A549 (cell line): ENCODE measurements at regions not wholly inside any gene's neighbourhood (a gene's known extent, or its start where the extent isn't known, plus 50 kb on each side); places are given as distances from the start of the nearest gene placed in this dataset.

Experiments
- CEBPB ChIP-seq, 2 experiments: fragments of >200 bp in 1 of 2; sonication (Bioruptor Twin) in 1 of 2; formaldehyde crosslinking in 1 of 2; IDR thresholded peaks; 2 replicates each; pipeline ENCODE4 v1.6.1; 2012 to 2016
- EP300 ChIP-seq, 2 experiments: fragments of >200 bp; sonication (Bioruptor Twin); formaldehyde crosslinking; IDR thresholded peaks; 2 replicates in 1 of 2; 3 replicates in 1 of 2; pipeline ENCODE4 v1.6.1; 2016 to 2017
- HMGXB4 ChIP-seq: fragments of 250-450 bp; sonication (Bioruptor Pico); IDR thresholded peaks from 2 replicates; pipeline ENCODE4 v1.5.0; 2021; ENCODE audit warnings: mild to moderate bottlenecking, moderate library complexity, borderline replicate concordance
- MYC ChIP-seq: IDR thresholded peaks from 2 replicates; pipeline ENCODE4 v1.6.1; 2012; ENCODE audit warnings: mild to moderate bottlenecking, inconsistent platforms, low read length, improper control_type of control experiment, borderline replicate concordance
- POLR2A ChIP-seq: IDR thresholded peaks from 2 replicates; pipeline ENCODE4 v1.6.1; 2012; ENCODE audit warnings: mild to moderate bottlenecking, low read length
- RAD21 ChIP-seq, 2 experiments: fragments of >200 bp in 1 of 2; sonication (Bioruptor Twin) in 1 of 2; formaldehyde crosslinking in 1 of 2; IDR thresholded peaks in 1 of 2; conservative IDR thresholded peaks in 1 of 2; 2 replicates in 1 of 2; 3 replicates in 1 of 2; pipeline ENCODE4 v1.6.1; 2012 to 2018; ENCODE audit warnings: inconsistent platforms in 1 of 2
- TP53 ChIP-seq: fragments of 250-450 bp; sonication (Bioruptor Pico); IDR thresholded peaks from 2 replicates; pipeline ENCODE4 v1.5.0; 2021; ENCODE audit warnings: mild to moderate bottlenecking, moderate library complexity
- TF ChIP-seq, protein P1 (sequence below): fragments of >200 bp; sonication (Bioruptor Twin); formaldehyde crosslinking; IDR thresholded peaks from 3 replicates; pipeline ENCODE4 v1.5.1; 2016
- TF ChIP-seq, protein P2 (sequence below): fragments of 150-350 bp; IDR thresholded peaks from 2 replicates; pipeline ENCODE4 v1.6.1; 2014; ENCODE audit warnings: low read depth, mild to moderate bottlenecking, low read length

GRCh38 chr12:105841840-105842239, 296.9 kb downstream of the NUAK1 start:
- TF ChIP-seq HMGXB4 (CRISPR knock-in tag) = no peak
- TF ChIP-seq, protein P1, sequence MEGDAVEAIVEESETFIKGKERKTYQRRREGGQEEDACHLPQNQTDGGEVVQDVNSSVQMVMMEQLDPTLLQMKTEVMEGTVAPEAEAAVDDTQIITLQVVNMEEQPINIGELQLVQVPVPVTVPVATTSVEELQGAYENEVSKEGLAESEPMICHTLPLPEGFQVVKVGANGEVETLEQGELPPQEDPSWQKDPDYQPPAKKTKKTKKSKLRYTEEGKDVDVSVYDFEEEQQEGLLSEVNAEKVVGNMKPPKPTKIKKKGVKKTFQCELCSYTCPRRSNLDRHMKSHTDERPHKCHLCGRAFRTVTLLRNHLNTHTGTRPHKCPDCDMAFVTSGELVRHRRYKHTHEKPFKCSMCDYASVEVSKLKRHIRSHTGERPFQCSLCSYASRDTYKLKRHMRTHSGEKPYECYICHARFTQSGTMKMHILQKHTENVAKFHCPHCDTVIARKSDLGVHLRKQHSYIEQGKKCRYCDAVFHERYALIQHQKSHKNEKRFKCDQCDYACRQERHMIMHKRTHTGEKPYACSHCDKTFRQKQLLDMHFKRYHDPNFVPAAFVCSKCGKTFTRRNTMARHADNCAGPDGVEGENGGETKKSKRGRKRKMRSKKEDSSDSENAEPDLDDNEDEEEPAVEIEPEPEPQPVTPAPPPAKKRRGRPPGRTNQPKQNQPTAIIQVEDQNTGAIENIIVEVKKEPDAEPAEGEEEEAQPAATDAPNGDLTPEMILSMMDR = no peak
- no peak for TF ChIP-seq MYC
- no peak for TF ChIP-seq POLR2A
- TF ChIP-seq RAD21 (conservative IDR thresholded peaks at IDR 0.05 in 1 of 2, IDR thresholded peaks at IDR 0.05 in 1 of 2) = no peak
- no peak for TF ChIP-seq CEBPB (IDR thresholded peaks at IDR 0.05)
- TF ChIP-seq EP300 (IDR thresholded peaks at IDR 0.05) = no peak
- TF ChIP-seq TP53 (CRISPR knock-in tag) = no peak
- TF ChIP-seq, protein P2, sequence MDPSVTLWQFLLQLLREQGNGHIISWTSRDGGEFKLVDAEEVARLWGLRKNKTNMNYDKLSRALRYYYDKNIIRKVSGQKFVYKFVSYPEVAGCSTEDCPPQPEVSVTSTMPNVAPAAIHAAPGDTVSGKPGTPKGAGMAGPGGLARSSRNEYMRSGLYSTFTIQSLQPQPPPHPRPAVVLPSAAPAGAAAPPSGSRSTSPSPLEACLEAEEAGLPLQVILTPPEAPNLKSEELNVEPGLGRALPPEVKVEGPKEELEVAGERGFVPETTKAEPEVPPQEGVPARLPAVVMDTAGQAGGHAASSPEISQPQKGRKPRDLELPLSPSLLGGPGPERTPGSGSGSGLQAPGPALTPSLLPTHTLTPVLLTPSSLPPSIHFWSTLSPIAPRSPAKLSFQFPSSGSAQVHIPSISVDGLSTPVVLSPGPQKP = no peak
